SU-DHL-6 (cell line): ENCODE measurements at regions not wholly inside any gene's neighbourhood (a gene's known extent, or its start where the extent isn't known, plus 50 kb on each side); places are given as distances from the start of the nearest gene placed in this dataset.

Experiments used
- H2AFZ ChIP-seq: fragments of 200-600 bp; sonication (generic); 2 replicates; pipeline ENCODE4 v1.6.1; 2014; ENCODE audit warnings: low read depth, mild to moderate bottlenecking, moderate library complexity, mixed read lengths, antibody characterized with exemption, low read length; ENCODE audit not compliant: severe bottlenecking
- H3F3A ChIP-seq: fragments of 200-600 bp; shearing (Covaris generic); 2 replicates; pipeline ENCODE4 v1.6.0; 2016; ENCODE audit warnings: antibody characterized with exemption, mild to moderate bottlenecking; ENCODE audit not compliant: insufficient read depth
- H3K27ac ChIP-seq: fragments of 200-600 bp; sonication (generic); 2 replicates; pipeline ENCODE4 v1.5.1; 2016; ENCODE audit warnings: low read depth, mild to moderate bottlenecking, low read length, moderate library complexity, mixed read lengths
- H3K27me3 ChIP-seq: fragments of 200-600 bp; sonication (generic), shearing (Covaris generic); 2 replicates; pipeline ENCODE4 v1.6.0; 2014; ENCODE audit warnings: mild to moderate bottlenecking, low read length
- H3K36me3 ChIP-seq: fragments of 200-600 bp; sonication (generic); 2 replicates; pipeline ENCODE4 v1.6.1; 2014; ENCODE audit warnings: mild to moderate bottlenecking, low read length, mixed read lengths
- H3K4me2 ChIP-seq: fragments of 300-600, 200-600 bp; shearing (Covaris generic), sonication (generic); 2 replicates; pipeline ENCODE4 v1.6.0; 2014; ENCODE audit warnings: low read length, low read depth, mild to moderate bottlenecking; ENCODE audit not compliant: poor library complexity, severe bottlenecking
- H3K4me3 ChIP-seq: fragments of 200-600 bp; sonication (generic); 2 replicates; pipeline ENCODE4 v1.5.1; 2014; ENCODE audit warnings: antibody characterized with exemption, low read length, mild to moderate bottlenecking, mixed read lengths; ENCODE audit not compliant: insufficient read depth, poor library complexity, severe bottlenecking
- H3K79me2 ChIP-seq: fragments of 200-600 bp; sonication (generic); 2 replicates; pipeline ENCODE4 v1.6.1; 2014; ENCODE audit warnings: mild to moderate bottlenecking, low read length, moderate library complexity; ENCODE audit not compliant: insufficient read depth
- H3K9ac ChIP-seq: fragments of 200-600 bp; sonication (generic); 2 replicates; pipeline ENCODE4 v1.7.0; 2014; ENCODE audit warnings: mild to moderate bottlenecking, low read length
- H3K9me2 ChIP-seq: fragments of 200-600 bp; sonication (generic); replicated peaks from 2 replicates; pipeline ENCODE4 v1.6.1; 2014; ENCODE audit warnings: low read length; ENCODE audit not compliant: insufficient read depth
- H3K9me3 ChIP-seq: fragments of 200-600 bp; sonication (generic); 2 replicates; pipeline ENCODE4 v1.6.1; 2014; ENCODE audit warnings: low read length, mixed read lengths; ENCODE audit not compliant: insufficient read depth
- H4K20me1 ChIP-seq: fragments of 200-600 bp; sonication (generic); 2 replicates; pipeline ENCODE4 v1.6.1; 2014; ENCODE audit warnings: low read depth, mild to moderate bottlenecking, antibody characterized with exemption, low read length, moderate library complexity, mixed read lengths
- CTCF ChIP-seq: fragments of 200-600 bp; sonication (generic); IDR thresholded peaks from one replicate; pipeline ENCODE4 v1.5.1; 2017; ENCODE audit warnings: antibody characterized with exemption, mild to moderate bottlenecking, low read length, moderate library complexity; ENCODE audit not compliant: insufficient read depth, poor library complexity, severe bottlenecking
- EZH2phosphoT487 ChIP-seq: fragments of 200-600 bp; sonication (generic), shearing (Covaris generic); conservative IDR thresholded peaks from 2 replicates; pipeline ENCODE4 v1.6.1; 2018; ENCODE audit warnings: mild to moderate bottlenecking, antibody characterized with exemption, low read length, moderate library complexity, mixed read lengths

GRCh38 chr10:124174071-124174566 is 80.7 kb upstream of the CHST15 start:
- no peak overlapping the region for H3K4me2 ChIP-seq
- no peaks in the 10 kb centered on the region for H4K20me1 ChIP-seq
- H3K27ac ChIP-seq, result no peak overlapping the region
- TF ChIP-seq CTCF, result no peak
- no peak for TF ChIP-seq EZH2phosphoT487
- no peak overlapping the region for H2AFZ ChIP-seq
- no peaks in the 10 kb centered on the region for H3K36me3 ChIP-seq
- no peak overlapping the region for H3K4me3 ChIP-seq
- no peaks in the 10 kb centered on the region for H3F3A ChIP-seq
- H3K9ac ChIP-seq, result no peak overlapping the region
- no peaks in the 10 kb centered on the region for H3K9me2 ChIP-seq
- H3K79me2 ChIP-seq, result no peaks in the 10 kb centered on the region
- no peaks in the 10 kb centered on the region for H3K9me3 ChIP-seq
- no peaks in the 10 kb centered on the region for H3K27me3 ChIP-seq

GRCh38 chr10:124173298-124173900 is 80.0 kb upstream of the CHST15 start:
- no peaks in the 10 kb centered on the region for H3K9me3 ChIP-seq

GRCh38 chr10:124172181-124172916 is 79.0 kb upstream of the CHST15 start:
- no peaks in the 10 kb centered on the region for H3K36me3 ChIP-seq
- H3K9me3 ChIP-seq, result no peaks in the 10 kb centered on the region
- no peak overlapping the region for H3K27ac ChIP-seq
- H3K27me3 ChIP-seq, result no peaks in the 10 kb centered on the region
- H2AFZ ChIP-seq, result no peak overlapping the region
- H3K9me2 ChIP-seq, result no peaks in the 10 kb centered on the region
- no peaks in the 10 kb centered on the region for H3F3A ChIP-seq
- TF ChIP-seq CTCF (no peak), EZH2phosphoT487 (no peak)
- H4K20me1 ChIP-seq, result no peaks in the 10 kb centered on the region
- H3K4me3 ChIP-seq, result no peak overlapping the region
- H3K79me2 ChIP-seq, result no peaks in the 10 kb centered on the region
- H3K4me2 ChIP-seq, result no peak overlapping the region
- no peak overlapping the region for H3K9ac ChIP-seq

More at GRCh38 chr10:124173298-124173900, 80.0 kb upstream of the CHST15 start:
- Histone ChIP-seq H3K27ac (no peak overlapping the region), H3K4me2 (no peak overlapping the region), H3F3A (no peaks in the 10 kb centered on the region), H3K36me3 (no peaks in the 10 kb centered on the region), H3K79me2 (no peaks in the 10 kb centered on the region), H3K27me3 (no peaks in the 10 kb centered on the region), H2AFZ (no peak overlapping the region), H4K20me1 (no peaks in the 10 kb centered on the region), H3K9ac (no peak overlapping the region), H3K4me3 (no peak overlapping the region), H3K9me2 (no peaks in the 10 kb centered on the region)
- TF ChIP-seq EZH2phosphoT487, result no peak
- no peak for TF ChIP-seq CTCF
